Epithelial cell of proximal tubule (primary cell): ENCODE measurements at regions not wholly inside any gene's neighbourhood (a gene's known extent, or its start where the extent isn't known, plus 50 kb on each side); places are given as distances from the start of the nearest gene placed in this dataset.

Experiments used
- DNase-seq: peaks from one replicate; pipeline ENCODE4 v3.0.0-alpha.2; 2011; ENCODE audit warnings: low read depth
- H3K4me3 ChIP-seq: 2 replicates; pipeline ENCODE4 v1.5.1; 2011; ENCODE audit warnings: low read depth, mild to moderate bottlenecking, low read length
- CTCF ChIP-seq: conservative IDR thresholded peaks from 2 replicates; pipeline ENCODE4 v1.5.1; 2012; ENCODE audit warnings: low read depth, mild to moderate bottlenecking, low read length

GRCh38 chr1:55476445-55477015 is 261.4 kb upstream of the USP24 start:
- DNase-seq = peak; percentile 75
- no peak overlapping the region for H3K4me3 ChIP-seq
- TF ChIP-seq CTCF = no peak

GRCh38 chr1:55474168-55474786 is 259.1 kb upstream of the USP24 start:
- no peak for DNase-seq
- TF ChIP-seq CTCF = no peak

GRCh38 chr1:55473661-55474060 is 258.5 kb upstream of the USP24 start:
- no peak for DNase-seq
- TF ChIP-seq CTCF = no peak

More at GRCh38 chr1:55474168-55474786, 259.1 kb upstream of the USP24 start:
- no peak overlapping the region for H3K4me3 ChIP-seq

GRCh38 chr1:55472784-55473183 is 257.6 kb upstream of the USP24 start:
- H3K4me3 ChIP-seq = no peak overlapping the region
- DNase-seq = no peak
- peak; percentile 5 for TF ChIP-seq CTCF

More at GRCh38 chr1:55473661-55474060, 258.5 kb upstream of the USP24 start:
- H3K4me3 ChIP-seq = no peak overlapping the region

- no peak for TF ChIP-seq CTCF
- no peak for DNase-seq
- no peak overlapping the region for H3K4me3 ChIP-seq
Observed at GRCh38 chr1:55472115-55472514, 257.0 kb upstream of the USP24 start.

GRCh38 chr1:55468142-55468795 is 253.1 kb upstream of the USP24 start:
- DNase-seq = no peak
- no peak for TF ChIP-seq CTCF
- H3K4me3 ChIP-seq = no peak overlapping the region
